Stomach (tissue), 4 donors: ENCODE measurements at regions not wholly inside any gene's neighbourhood (a gene's known extent, or its start where the extent isn't known, plus 50 kb on each side); places are given as distances from the start of the nearest gene placed in this dataset.

Experiments used
- CTCF ChIP-seq, 7 experiments: fragments of 450-650 bp in 4 of 7; fragments of 200-600 bp in 3 of 7; sonication (generic) in 3 of 7; IDR thresholded peaks; one replicate each; pipeline ENCODE4 v1.5.1; 2016 to 2019; ENCODE audit warnings: antibody characterized with exemption in 7 of 7, control low read depth in 2 of 7, mild to moderate bottlenecking in 1 of 7
- EP300 ChIP-seq: sonication (generic); formaldehyde crosslinking; IDR thresholded peaks from one replicate; pipeline ENCODE4 v1.6.1; 2017; ENCODE audit warnings: antibody characterized with exemption
- POLR2A ChIP-seq, 4 donors: fragments of 450-650 bp; IDR thresholded peaks; one replicate each; pipeline ENCODE4 v1.6.1; 2016; ENCODE audit warnings: antibody characterized with exemption in 4 of 4, control low read depth in 2 of 4, mild to moderate bottlenecking in 1 of 4, moderate library complexity in 1 of 4
- POLR2AphosphoS5 ChIP-seq, 3 donors: sonication (generic); formaldehyde crosslinking; IDR thresholded peaks; one replicate each; pipeline ENCODE4 v1.6.1; 2016; ENCODE audit warnings: antibody characterized with exemption in 3 of 3

- TF ChIP-seq POLR2AphosphoS5 (IDR thresholded peaks at IDR 0.05) (no peak), CTCF (IDR thresholded peaks at IDR 0.05) (no peak), POLR2A (IDR thresholded peaks at IDR 0.05) (no peak), EP300 (no peak)
These were observed 201.1 kb downstream of the PCDH20 start for GRCh38 chr13:61214551-61214950.
